GM12873 (cell line): ENCODE measurements at regions not wholly inside any gene's neighbourhood (a gene's known extent, or its start where the extent isn't known, plus 50 kb on each side); places are given as distances from the start of the nearest gene placed in this dataset.

Experiments used
- TF ChIP-seq, protein P1 (sequence below): IDR thresholded peaks from 2 replicates; pipeline ENCODE4 v1.5.1; 2012; ENCODE audit warnings: low read depth, mild to moderate bottlenecking, moderate library complexity, low read length, control low read depth; ENCODE audit not compliant: insufficient read depth; ENCODE audit errors: missing control alignments

DNA sequence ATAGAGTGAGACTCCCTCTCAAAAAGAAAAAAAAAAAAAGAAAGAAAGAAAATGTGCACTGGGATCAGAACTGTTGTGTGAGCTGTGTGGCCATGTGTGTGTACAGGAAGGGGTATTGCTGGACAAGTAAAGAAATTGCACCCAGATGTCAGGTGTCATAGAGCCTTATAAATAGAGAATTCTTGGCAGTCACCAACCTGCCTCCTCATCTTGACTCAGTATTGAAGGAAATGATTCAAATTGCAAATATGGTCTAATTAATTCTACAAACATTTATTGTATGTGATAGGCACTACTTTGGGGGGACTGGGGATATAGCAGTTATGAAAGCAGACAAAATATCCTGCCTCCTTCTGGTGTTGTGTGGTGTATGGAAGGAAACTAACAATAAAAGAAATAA lies 243.8 kb upstream of the TTC14 start:
- TF ChIP-seq, protein P1, sequence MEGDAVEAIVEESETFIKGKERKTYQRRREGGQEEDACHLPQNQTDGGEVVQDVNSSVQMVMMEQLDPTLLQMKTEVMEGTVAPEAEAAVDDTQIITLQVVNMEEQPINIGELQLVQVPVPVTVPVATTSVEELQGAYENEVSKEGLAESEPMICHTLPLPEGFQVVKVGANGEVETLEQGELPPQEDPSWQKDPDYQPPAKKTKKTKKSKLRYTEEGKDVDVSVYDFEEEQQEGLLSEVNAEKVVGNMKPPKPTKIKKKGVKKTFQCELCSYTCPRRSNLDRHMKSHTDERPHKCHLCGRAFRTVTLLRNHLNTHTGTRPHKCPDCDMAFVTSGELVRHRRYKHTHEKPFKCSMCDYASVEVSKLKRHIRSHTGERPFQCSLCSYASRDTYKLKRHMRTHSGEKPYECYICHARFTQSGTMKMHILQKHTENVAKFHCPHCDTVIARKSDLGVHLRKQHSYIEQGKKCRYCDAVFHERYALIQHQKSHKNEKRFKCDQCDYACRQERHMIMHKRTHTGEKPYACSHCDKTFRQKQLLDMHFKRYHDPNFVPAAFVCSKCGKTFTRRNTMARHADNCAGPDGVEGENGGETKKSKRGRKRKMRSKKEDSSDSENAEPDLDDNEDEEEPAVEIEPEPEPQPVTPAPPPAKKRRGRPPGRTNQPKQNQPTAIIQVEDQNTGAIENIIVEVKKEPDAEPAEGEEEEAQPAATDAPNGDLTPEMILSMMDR: no peak

DNA sequence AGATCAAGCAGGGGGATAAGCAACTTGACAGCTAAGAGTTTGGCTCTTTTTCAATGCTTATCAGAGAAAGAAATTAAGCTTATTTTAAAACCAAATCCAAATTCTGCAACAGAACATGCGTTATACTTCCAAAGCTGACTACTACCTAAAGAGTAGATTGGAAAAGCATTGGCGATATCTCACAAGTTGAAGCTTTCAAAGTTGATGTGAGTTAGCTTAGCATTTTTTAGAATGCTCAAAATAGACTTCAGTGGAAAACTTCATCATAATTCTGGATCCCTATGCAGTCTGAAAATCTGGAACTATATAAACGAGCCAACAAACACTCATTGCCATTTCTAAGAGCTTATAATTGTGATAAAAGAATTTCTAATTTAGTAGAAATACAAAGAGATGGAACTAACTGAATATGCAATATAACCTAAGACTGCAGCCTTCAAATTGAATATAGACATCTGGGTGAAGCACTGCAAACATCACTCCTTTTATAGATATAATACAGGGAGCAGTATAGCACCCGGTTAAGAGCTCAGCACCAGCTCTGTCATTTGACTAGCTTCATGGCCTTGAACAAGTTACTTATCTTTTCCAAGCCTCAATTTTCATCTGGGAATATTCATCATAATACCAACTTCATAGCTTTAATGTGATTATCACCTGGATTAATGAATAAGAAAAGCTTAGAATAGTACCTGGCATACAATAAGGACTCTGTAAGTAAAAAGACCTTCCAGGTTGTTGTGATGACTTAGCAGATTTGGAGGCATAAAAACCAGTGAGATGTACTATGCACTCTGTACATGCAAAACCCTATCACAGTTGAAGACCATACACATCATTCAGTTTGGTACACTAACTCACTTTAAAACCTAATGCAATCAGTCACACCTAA lies 242.7 kb upstream of the TTC14 start:
- TF ChIP-seq, protein P1: no peak

DNA sequence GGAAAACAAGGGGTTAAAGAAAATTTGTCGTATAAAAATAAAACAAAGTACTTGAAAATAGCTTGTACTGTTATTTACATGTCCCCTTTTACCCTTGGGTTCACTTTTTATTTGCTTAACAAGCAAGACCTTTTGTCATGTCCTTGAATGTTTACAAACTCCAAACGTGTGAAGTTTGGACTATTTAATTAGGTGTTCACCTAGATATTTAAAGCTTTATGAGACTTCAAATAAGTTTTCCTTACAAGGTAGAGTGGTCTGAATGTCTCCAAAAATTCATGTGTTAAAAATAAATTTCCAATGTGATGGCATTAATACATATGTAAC lies 242.0 kb upstream of the TTC14 start:
- TF ChIP-seq, protein P1: no peak

DNA sequence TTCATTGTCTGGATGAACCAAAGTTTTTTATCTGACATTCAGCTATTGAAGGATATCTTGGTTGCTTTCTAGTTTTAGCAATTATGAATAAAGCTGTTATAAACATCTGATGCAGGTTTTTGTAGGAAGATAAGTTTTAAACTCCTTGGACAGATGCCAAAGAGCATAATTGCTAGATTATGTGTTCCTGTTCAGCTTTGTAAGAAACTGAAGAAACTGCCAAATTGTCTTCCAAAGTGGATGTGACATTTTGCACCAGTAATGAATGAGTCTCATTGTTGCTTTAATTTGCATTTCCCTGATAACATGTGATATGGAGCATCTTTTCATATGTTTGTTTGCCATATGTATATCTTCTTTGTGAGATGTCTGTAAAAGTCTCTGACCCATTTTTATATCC lies 239.9 kb upstream of the TTC14 start:
- TF ChIP-seq, protein P1: no peak

DNA sequence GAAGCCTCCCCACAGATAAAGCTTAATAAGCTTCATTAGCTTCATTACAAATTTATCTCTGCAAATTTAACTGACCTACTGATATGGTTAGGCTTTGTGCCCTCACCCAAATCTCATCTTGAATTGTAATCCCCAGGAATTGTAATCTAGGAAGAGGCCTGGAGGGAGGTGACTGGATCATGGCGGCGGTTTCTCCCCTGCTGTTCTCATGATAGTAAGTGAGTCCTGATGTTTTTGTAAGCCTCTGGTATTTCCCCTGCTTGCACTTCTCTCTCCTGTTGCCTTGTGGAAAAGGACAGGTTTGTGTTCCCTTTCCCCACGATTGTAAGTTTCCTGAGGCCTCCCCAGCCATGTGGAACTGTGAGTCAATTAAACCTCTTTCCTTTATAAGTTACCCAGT lies 226.1 kb upstream of the TTC14 start:
- TF ChIP-seq, protein P1: no peak

DNA sequence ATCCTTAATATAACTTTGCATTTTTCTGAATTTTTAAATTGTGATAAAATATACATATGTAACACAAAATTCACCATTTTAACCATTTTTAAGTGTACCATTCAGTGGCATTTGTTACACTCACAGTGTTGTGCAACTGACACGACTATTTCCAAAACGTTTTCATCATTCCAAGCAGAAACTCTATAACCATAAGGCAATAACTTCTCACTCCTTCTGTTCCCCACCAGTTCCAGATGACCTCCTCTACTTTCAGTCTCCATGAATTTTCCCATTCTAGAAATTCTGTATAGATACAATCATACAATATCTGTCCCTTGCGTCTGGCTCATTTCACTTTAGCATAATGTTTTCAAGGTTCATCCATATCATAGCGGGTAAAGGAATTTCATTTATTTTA lies 223.5 kb upstream of the TTC14 start:
- TF ChIP-seq, protein P1: no peak

DNA sequence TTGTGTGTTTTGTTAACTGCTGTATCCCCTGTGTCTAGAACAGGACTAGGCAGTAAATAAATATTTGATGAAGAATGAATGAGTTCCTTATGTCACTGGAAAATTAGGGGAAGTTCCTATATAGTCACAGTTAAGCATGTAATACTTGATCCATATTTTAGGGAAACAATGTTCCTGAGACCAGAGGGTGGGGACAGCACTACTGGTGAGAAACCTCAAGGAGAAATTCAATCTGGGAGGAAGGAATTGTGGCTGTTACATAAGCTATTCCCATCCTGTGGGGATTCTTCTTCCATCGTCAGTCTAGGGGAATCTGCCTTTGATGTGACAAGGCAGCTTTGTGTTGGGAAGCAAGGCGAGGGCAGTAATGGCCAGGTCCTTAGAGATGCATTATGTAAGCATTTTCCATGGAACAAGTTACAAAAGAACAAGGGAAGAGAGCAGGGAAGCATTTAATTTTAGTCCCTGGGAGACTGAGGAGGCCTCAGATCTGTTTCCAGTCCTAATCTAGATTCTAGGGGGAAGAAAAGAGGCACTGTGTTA lies 219.3 kb upstream of the TTC14 start:
- TF ChIP-seq, protein P1: no peak
